ENCODE measurements at regions not wholly inside any gene's neighbourhood (a gene's known extent, or its start where the extent isn't known, plus 50 kb on each side); places are given as distances from the start of the nearest gene placed in this dataset.
"Not testable (repeated sequence)": the region's sequence is repeated elsewhere in the genome, so short reads cannot be mapped to it uniquely, and the experiment has no call there.

GRCh38 chr20:1816384-1817381 lies 78.5 kb upstream of the SIRPA start:
- intact Hi-C loops (cut with DNase I) = no loop called here
- Histone ChIP-seq H3K9me3 (no peaks in the 10 kb centered on the region), H3K27ac (no peak overlapping the region), H3K4me3 (replicated peaks in 1 of 3) (no peak overlapping the region), H3K27me3 (no peaks in the 10 kb centered on the region), H3K36me3 (no peaks in the 10 kb centered on the region), H3K4me1 (peaks cover 14 to 19% of the 10 kb centered on the region in 2 donors)
- TF ChIP-seq CTCF (IDR thresholded peaks at IDR 0.05) (no peak), POLR2A (IDR thresholded peaks at IDR 0.05) (no peak)
- WGBS, 2 donors = 51 to 55% methylated on average over 16 of the region's 16 CpGs
- no peak for DNase-seq

- 69 to 80% methylated on average over 3 of the region's 3 CpGs for WGBS, 2 donors
- intact Hi-C loops (cut with DNase I) = no loop called here
- no peaks in the 10 kb centered on the region for H3K27me3 ChIP-seq
- TF ChIP-seq CTCF (IDR thresholded peaks at IDR 0.05) (no peak), POLR2A (IDR thresholded peaks at IDR 0.05) (no peak)
- no peaks in the 10 kb centered on the region for H3K36me3 ChIP-seq
- DNase-seq = no peak
- peaks cover 18 to 19% of the 10 kb centered on the region in 2 donors for H3K4me1 ChIP-seq
- H3K9me3 ChIP-seq = no peaks in the 10 kb centered on the region
- H3K4me3 ChIP-seq (replicated peaks in 1 of 3) = no peak overlapping the region
- no peak overlapping the region for H3K27ac ChIP-seq
Observed at GRCh38 chr20:1815502-1816085, 79.6 kb upstream of the SIRPA start.

GRCh38 chr20:1814861-1815260 lies 80.3 kb upstream of the SIRPA start:
- H3K36me3 ChIP-seq; H3K9me3 ChIP-seq; DNase-seq; intact Hi-C loops (cut with DNase I); H3K27ac ChIP-seq; H3K27me3 ChIP-seq; H3K4me3 ChIP-seq (replicated peaks in 1 of 3): not testable (repeated sequence)
- 96% methylated on average over 1 of the region's 1 CpG for whole genome bisulfite sequencing, 2 donors
- peaks cover 18 to 19% of the 10 kb centered on the region in 2 donors for H3K4me1 ChIP-seq

- Histone ChIP-seq H3K27me3 (no peaks in the 10 kb centered on the region), H3K9me3 (no peaks in the 10 kb centered on the region), H3K36me3 (no peaks in the 10 kb centered on the region), H3K4me3 (replicated peaks in 1 of 3) (no peak overlapping the region), H3K27ac (no peak overlapping the region), H3K4me1 (peaks cover 18 to 19% of the 10 kb centered on the region in 2 donors)
- no peak for DNase-seq
- intact Hi-C loops (cut with DNase I) = no loop called here
- 84 to 89% methylated on average over 13 of the region's 13 CpGs for WGBS, 2 donors
- TF ChIP-seq CTCF (IDR thresholded peaks at IDR 0.05) = no peak
- TF ChIP-seq POLR2A (IDR thresholded peaks at IDR 0.05) = no peak
Observed at GRCh38 chr20:1813674-1814635, 81.3 kb upstream of the SIRPA start.

GRCh38 chr20:1813101-1813529 lies 82.1 kb upstream of the SIRPA start:
- WGBS, 2 donors = 51 to 61% methylated on average over 7 of the region's 7 CpGs
- DNase-seq = peak in 1 of 2 donors; percentile 24
- Histone ChIP-seq H3K27me3 (no peaks in the 10 kb centered on the region), H3K27ac (no peak overlapping the region), H3K4me1 (peaks cover 18 to 19% of the 10 kb centered on the region in 2 donors), H3K9me3 (no peaks in the 10 kb centered on the region), H3K4me3 (replicated peaks in 1 of 3) (no peak overlapping the region), H3K36me3 (no peaks in the 10 kb centered on the region)
- intact Hi-C loops (cut with DNase I) = no loop called here
- TF ChIP-seq POLR2A (IDR thresholded peaks at IDR 0.05) = no peak
- TF ChIP-seq CTCF (IDR thresholded peaks at IDR 0.05) = no peak
